SK-N-SH (cell line): ENCODE measurements at regions not wholly inside any gene's neighbourhood (a gene's known extent, or its start where the extent isn't known, plus 50 kb on each side); places are given as distances from the start of the nearest gene placed in this dataset.

Experiments
- GABPA ChIP-seq: IDR thresholded peaks from 2 replicates; pipeline ENCODE4 v1.4.0; 2012; ENCODE audit warnings: low read depth, mild to moderate bottlenecking
- MXI1 ChIP-seq: IDR thresholded peaks from 2 replicates; pipeline ENCODE4 v1.6.1; 2012; ENCODE audit warnings: mild to moderate bottlenecking, low read depth, low read length, improper control_type of control experiment
- NFIC ChIP-seq: IDR thresholded peaks from 2 replicates; pipeline ENCODE4 v1.4.0; 2012; ENCODE audit warnings: borderline replicate concordance
- NRF1 ChIP-seq: IDR thresholded peaks from 2 replicates; pipeline ENCODE4 v1.6.1; 2012; ENCODE audit warnings: low read depth, mild to moderate bottlenecking, low read length
- RCOR1 ChIP-seq: fragments of 150-350 bp; IDR thresholded peaks from 2 replicates; pipeline ENCODE4 v1.6.1; 2017; ENCODE audit warnings: antibody characterized with exemption, low read length
- RXRA ChIP-seq: IDR thresholded peaks from 2 replicates; pipeline ENCODE4 v1.4.0; 2012; ENCODE audit warnings: low read depth, mild to moderate bottlenecking, borderline replicate concordance
- YY1 ChIP-seq: IDR thresholded peaks from 2 replicates; pipeline ENCODE4 v1.4.0; 2012; ENCODE audit warnings: low read depth, mild to moderate bottlenecking
- TF ChIP-seq, protein P1 (sequence below): fragments of 200-600 bp; sonication (generic); IDR thresholded peaks from 2 replicates; pipeline ENCODE4 v1.6.1; 2017; ENCODE audit warnings: antibody characterized with exemption, mild to moderate bottlenecking, moderate library complexity
- TF ChIP-seq, protein P2 (sequence below): fragments of 150-350 bp; IDR thresholded peaks from 2 replicates; pipeline ENCODE4 v1.6.1; 2016; ENCODE audit warnings: mild to moderate bottlenecking, low read depth, low read length

DNA sequence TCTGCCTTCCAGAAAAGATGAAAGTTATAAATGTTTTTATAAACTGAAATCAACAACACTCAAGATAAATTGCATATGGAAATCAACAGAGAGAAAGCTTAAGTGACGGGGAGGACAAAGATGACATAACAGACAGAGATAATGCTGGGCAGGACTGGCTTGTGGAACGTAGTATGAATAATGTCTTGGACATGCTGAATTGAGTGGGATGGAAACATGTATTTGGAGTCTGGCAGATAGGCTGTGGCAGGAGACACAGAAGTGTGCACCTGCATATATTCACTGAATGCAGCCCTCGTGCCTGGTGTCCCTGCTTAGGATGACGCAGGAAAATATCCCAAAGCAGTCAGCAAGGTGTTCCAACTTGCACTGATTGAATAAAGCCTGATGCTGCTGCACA, 318.2 kb downstream of the CBLN2 start:
- TF ChIP-seq, protein P1, sequence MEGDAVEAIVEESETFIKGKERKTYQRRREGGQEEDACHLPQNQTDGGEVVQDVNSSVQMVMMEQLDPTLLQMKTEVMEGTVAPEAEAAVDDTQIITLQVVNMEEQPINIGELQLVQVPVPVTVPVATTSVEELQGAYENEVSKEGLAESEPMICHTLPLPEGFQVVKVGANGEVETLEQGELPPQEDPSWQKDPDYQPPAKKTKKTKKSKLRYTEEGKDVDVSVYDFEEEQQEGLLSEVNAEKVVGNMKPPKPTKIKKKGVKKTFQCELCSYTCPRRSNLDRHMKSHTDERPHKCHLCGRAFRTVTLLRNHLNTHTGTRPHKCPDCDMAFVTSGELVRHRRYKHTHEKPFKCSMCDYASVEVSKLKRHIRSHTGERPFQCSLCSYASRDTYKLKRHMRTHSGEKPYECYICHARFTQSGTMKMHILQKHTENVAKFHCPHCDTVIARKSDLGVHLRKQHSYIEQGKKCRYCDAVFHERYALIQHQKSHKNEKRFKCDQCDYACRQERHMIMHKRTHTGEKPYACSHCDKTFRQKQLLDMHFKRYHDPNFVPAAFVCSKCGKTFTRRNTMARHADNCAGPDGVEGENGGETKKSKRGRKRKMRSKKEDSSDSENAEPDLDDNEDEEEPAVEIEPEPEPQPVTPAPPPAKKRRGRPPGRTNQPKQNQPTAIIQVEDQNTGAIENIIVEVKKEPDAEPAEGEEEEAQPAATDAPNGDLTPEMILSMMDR = no peak
- no peak for TF ChIP-seq GABPA
- no peak for TF ChIP-seq RCOR1
- no peak for TF ChIP-seq NFIC
- TF ChIP-seq NRF1 = no peak
- TF ChIP-seq MXI1 = no peak
- TF ChIP-seq, protein P2, sequence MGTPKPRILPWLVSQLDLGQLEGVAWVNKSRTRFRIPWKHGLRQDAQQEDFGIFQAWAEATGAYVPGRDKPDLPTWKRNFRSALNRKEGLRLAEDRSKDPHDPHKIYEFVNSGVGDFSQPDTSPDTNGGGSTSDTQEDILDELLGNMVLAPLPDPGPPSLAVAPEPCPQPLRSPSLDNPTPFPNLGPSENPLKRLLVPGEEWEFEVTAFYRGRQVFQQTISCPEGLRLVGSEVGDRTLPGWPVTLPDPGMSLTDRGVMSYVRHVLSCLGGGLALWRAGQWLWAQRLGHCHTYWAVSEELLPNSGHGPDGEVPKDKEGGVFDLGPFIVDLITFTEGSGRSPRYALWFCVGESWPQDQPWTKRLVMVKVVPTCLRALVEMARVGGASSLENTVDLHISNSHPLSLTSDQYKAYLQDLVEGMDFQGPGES = no peak
- TF ChIP-seq YY1 = no peak
- TF ChIP-seq RXRA = no peak
